ENCODE measurements at regions not wholly inside any gene's neighbourhood (a gene's known extent, or its start where the extent isn't known, plus 50 kb on each side); places are given as distances from the start of the nearest gene placed in this dataset.
"Not testable (repeated sequence)": the region's sequence is repeated elsewhere in the genome, so short reads cannot be mapped to it uniquely, and the experiment has no call there.

DNA sequence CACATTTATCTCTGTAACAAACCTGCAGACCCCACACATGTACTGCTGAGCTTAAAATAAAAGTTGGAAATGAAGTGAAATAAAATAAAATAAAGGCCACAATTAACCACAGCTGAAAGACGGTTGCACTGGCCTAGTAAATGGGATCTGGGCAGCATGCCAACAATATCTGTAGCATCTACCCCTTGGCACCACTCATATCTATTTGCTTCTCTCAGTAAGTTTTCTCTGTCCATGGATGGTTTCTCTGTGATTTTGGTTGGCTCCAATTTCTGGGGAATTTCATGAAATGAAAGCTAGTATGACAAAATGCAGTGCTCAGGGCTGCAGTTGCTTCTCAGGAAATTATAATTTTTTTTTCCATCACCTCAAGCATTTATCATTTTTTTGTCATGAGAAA is 172.0 kb upstream of the IL15 start:
- DNase-seq, result no peak

DNA sequence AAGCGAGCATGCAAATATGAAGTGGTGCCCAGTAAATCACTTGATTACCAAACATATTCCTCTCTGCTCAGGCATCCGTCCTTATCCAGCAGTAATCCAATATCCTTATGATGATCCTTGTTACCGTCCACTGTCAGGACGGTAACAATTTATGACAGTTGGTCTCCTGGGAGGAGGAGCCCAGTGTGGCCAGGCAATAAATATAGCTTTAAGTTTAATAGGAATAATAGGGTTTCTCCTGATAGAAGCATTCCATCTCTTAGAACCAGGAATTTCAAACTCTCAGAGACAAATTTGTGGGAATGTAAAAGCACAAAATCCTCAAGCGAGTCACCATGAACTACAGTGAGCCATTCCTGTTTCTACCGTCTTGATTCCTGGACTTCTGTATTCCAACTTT is 171.2 kb upstream of the IL15 start:
- DNase-seq, result no peak

DNA sequence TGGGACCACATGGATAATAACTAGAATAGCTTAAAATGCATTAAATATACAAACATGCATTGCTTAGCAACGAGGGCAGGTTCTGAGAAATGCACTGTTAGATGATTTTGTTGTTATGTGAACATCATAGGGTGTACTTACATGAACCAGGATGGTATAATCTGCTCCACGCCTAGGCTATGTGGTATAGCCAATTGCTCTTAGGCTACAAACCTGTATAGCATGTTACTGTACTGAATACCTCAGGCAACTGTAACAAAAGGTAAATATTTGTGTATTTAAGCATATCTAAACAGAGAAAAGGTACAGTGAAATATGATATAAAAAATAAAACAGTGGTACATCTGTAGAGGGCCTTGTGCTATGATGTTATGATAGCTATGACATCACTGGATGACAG is 169.2 kb upstream of the IL15 start:
- DNase-seq, result no peak

DNA sequence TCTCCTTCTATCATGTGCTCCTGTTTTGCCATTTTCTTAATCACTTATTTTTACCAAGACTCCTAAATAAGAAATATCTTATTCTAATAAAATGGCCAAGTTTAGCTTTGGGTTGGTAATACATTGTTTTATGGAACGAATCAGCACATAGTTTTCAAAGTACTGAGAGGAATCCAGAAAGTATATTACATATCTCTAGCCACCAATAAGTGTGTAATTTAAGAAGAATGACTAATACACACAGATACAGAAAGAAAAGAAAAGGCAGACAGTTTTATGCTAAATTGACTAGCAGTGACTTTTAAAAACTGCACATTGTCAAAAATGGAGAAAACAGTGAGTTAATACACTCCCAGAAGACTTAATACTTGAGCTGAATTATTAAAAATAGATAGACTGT is 167.0 kb upstream of the IL15 start:
- no peak for DNase-seq

DNA sequence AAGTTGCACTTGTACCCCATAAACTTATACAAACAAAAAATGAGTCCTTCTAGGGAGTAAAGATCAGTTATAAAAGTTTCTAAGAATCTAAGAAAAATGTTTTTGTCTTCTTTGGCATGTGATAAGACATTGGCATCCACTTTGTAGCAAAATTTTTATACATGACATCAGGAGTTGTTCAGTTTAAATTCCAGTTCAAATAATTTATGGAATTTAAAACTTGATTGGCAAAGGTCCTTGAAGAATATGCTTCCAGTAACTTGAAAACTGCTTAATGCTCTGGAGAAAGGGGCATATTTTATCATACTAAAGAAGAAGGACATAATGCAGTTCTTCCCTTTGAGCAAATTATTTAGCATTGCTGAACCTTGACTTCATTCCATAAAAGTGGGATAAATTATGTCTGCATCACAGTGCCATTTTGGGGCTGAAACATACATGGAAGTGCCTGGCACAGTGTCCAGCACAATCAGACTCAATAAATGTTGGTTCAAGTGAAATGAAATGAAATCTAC is 163.3 kb upstream of the IL15 start:
- no peak for DNase-seq

DNA sequence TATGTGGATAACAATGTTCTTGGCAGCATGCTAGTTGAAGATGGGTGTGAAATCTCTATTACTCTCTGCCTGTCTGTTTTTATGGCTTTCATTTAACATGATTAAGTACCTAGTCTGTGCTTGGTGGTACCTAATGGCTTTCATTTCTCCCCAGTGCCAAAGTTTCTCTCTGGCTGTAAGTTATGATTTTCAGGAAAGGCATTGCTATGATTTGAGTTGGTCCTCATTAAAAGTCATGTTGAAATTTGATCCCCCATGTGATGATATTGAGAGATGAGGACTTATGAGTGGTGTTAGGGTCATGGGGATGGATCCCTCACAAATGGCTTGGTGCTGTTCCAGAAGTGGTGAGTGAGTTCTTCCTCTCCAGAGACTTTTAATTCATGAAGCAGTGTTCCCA is 162.4 kb upstream of the IL15 start:
- no peak for DNase-seq

DNA sequence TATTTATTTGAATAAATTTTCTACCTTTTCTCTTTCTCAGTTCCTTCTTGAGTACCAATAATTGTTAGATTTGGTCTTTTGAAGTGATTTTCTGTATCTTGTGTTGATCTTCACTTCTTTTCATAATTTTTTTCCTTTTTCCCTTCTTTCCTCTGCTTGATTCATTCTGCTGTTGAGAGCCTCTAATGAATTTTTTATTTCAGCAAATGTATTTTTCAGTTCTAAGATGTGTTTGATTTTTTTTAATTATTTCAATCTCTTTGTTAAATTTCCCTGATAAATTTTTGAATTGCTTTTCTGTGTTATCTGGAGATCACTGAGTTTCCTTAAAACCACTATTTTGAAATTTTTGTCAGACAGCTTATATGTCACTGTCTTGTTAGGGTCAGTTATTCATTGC is 155.4 kb upstream of the IL15 start:
- no peak for DNase-seq

DNA sequence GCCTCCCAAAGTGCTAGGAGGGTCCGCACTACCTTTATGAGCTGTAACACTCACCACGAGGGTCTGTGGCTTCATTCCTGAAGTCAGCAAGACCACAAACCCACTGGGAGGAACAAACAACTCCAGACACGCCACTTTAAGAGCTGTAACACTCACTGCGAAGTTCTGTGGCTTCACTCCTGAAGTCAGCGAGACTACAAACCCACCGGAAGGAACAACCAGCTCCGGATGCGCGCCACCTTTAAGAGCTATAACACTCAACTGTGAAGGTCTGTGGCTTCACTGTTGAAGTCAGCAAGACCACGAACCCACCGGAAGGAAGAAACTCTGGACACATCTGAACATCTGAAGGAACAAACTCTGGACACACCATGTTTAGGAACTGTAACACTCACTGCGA is 152.1 kb upstream of the IL15 start:
- DNase-seq, result not testable (repeated sequence)

DNA sequence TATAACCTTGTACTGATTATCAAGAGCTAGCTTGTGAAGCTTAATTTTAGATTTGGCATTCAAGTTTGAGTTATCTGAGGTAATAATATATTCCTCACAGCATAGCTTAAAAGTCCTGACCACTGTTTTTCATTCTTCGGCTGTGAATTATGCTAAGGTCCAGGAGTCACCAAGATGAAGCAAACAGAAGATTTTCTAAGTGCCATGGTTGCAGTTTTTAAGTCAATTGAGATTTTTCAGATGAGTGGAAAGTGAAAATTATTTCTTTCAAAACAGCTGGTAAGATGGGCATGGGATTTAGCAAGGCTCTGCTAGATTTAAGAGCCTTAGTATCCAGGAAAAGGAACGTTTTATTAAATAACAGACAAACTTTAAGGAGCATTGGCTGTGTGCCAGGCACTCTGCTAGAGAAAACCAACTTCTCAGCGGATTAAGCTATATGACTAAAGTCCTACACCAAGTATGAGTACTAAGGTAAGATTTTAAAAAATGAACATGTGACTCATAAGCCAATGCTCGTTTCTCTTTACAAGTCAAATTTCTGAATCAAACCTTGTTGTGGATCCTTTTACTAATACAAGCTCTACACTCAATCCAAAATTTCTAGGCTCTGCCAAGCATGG is 149.9 kb upstream of the IL15 start:
- DNase-seq, result no peak

DNA sequence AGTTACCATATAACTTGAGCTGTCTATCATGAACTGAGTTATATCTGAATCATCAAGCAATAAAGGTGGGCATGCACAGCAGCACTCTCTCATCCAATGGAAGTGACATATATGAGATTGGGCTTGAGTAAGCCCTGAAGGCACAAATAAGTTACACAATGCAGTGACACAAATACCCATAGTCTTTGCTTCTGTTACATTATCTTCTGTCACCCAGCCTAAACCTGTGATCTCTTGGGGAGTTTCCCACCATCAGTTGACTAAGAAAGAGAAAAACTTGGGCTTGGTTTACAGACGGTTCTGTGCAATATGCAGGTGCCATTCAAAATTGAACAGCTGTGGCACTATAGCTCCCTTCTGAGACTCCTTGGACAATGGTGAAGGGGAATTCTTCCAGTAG is 138.8 kb upstream of the IL15 start:
- no peak for DNase-seq

DNA sequence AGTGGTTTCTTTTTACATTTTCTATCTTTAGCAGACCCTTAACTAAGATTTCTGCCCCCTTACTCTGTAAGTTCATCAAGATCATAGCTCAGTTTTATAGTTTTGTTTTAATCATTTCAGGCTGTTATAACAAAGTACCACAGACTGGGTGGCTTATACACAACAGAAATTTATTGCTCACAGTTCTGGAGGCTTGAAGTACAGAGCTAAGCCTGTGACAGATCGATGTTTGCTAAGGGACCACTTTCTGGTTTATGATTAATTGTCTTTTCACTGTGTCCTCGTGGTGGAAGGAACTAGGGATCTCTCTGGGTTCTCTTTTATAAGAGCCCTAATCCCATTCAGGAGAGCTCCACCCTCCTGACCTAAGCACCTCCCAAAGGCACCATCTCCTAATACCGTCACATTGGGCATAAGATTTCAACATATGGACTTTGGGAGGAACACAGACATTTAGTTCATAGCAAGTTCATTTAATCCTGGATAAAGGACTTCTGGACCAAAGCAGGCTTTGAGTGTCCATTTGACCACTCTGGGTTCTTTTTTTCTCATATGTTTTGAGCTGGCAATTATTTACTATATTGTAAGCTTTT is 137.0 kb upstream of the IL15 start:
- DNase-seq, result no peak

DNA sequence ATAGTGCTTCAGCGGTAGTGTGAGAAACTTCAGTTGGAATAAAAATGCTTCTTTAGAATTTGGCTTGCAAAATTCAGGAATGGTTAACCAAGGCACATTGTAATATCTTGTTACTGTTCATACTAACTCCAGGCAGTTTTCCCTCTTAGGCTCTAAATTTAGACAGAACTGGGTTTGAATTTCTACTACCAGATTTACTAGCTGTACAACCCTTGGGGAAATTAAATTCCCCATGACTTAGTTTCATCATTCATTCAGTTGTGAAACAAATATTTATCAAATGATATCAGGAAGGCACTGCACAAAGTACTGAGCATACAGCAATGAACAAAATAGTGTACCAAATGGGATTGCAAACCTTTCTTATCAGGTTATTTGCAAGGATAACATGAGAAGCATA is 135.0 kb upstream of the IL15 start:
- no peak for DNase-seq

DNA sequence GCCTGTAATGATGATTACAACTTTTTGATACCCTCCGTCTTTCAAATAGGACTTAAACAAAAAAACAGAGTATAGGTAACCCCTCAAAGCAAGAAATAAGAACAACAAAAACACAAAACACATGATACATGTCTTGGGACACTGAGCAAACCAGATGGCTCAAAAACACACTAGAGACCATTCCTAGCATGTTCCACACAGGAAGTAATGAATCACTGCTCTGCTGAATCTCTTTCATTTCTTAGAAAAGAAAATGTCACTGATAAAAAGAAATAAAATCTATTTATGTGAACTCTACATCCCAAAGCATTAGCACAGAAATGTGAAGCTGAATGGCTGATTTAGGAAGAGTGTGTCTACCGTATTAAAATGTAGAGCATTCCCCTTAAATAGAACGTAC is 134.5 kb upstream of the IL15 start:
- no peak for DNase-seq

DNA sequence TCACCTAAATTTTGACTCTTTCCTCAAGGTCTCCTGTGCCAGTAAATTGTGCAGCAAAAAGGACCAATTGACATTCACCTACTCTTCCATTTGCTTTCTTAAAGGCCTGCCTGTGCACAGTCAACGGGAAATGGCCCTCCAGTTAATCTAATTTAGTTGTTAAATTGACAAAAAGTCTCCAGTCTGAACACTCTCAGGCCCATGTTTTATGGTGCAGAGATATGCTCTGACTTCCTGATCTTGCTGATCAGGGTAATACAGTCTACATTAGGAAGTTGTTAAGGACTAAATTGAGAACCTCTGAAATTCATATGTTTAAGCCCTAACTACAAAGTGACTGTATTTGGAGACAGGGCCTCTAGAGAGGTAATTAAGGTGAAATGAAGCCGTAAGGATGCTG is 133.6 kb upstream of the IL15 start:
- no peak for DNase-seq

DNA sequence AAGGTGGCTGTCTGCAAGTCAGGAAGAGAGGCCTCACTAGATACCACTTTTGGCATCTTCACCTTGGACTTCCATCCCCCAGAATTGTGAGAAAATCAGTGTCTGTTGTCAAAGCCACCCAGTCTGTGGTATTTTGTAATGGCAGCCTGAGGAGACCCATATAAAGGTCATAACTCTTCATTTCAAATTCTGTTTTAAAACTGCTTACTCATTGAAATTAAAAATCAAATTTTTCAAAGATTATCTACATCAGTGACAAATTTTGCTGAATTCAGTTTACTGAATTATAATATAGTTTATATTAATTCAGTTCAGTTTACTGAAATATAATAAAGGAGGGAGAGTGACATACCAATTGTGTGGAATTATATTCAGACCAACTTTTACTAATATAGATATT is 133.1 kb upstream of the IL15 start:
- DNase-seq, result no peak

DNA sequence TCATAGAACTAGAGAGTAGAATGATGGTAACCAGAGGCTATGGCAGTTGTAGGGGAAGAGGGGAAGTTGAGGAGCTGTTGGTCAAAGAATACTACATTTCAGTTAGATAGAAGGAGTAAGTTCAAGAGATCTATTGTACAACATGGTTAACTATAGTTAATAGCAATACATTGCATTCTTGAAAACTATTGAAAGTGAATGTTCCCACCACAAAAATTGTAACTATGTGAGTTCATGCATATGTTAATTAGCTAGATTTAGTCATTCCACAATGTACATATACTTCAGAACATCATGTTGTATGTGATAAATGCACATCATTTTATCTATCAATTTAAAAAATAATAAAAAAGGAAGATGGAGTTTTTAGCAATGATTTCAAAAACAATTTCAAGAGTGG is 125.3 kb upstream of the IL15 start:
- no peak for DNase-seq

DNA sequence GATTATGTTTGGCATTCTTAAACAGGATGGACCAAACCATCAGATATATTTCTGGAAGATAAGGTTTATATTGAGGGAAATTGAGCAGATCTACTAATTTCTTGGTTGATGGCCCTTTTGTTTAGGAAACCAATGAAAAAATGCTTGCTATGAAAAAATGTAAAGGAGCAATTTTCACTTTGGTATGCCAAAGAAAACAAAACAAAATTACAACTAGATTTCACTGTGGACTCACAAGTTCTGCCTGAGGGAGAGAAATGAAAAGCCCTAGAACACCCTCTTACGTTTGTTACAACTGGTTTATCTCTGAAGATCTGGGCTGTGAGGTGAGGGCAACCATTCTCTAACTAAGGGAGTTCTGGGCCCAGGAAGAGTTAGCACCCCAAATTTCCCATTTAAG is 122.5 kb upstream of the IL15 start:
- no peak for DNase-seq

DNA sequence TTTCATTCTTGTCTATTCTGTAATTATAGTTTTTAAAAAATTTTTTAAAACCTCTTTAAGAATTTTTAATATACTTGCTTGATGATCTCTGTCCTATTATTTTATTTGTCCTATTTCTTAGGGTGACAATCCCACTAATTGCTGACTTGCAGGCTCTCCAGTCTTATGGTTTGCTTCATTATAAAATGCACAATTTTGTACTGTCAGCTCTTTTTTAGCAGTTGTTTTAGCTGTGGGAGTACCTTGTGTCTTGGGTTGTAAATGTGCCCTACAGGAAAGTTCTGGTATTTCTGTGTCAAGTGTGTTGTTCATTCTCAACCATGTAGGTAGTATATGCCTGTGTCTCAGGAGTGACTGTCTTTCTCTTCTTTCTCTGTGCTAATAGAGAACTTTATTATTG is 118.2 kb upstream of the IL15 start:
- no peak for DNase-seq

DNA sequence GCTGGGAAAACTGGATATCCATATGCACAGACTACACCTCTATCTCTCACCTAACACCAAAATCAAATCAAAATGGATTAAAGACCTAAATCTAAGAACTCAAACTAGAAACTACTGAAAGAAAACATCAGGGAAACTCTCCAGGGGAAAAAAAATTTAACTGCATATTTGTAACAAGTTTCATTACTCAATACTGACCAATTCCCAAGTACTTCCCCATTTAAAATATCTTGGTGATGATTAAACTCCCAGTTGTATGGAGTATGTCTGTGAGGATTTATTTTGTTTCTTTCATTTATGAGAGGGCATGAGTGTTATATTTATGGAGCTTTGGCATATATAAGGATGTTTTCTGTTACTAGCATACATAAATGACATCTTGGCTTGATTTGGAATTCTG is 112.3 kb upstream of the IL15 start:
- DNase-seq, result no peak

DNA sequence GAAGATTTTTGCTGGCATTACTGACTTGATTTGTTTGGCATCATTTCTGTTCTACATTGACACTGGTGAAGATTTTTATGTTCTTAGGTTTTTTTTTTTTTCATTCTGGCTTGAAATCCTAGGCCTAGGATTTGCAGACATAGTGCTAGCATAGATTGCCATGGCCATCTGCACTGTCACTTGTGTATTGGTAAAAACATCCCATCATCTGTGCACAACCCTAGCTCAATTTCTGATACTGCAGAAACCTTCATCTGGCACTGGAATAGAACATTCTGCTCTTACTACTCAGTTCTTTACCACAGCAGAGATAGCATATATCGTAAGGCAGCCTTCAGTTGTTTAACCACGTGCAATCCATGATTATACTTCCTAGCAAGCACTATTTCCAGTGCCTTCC is 111.5 kb upstream of the IL15 start:
- no peak for DNase-seq

DNA sequence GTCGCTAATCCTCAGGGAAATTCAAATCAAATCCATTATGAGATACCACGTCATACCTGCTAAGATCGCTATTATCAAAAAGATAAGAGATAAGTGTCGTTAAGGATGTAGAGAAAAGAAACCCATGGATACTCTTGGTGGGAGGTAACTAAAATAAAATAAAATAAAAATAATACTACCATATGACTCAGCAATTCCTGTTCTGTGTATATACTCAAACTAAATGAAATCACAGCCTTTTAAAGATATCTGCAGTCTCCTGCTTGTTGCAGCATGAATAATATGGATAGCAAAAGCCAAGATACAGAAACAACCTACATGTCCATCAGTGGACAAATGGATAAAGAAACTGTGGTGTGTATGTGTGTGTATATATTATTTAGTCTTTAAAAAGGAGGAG is 105.8 kb upstream of the IL15 start:
- no peak for DNase-seq

DNA sequence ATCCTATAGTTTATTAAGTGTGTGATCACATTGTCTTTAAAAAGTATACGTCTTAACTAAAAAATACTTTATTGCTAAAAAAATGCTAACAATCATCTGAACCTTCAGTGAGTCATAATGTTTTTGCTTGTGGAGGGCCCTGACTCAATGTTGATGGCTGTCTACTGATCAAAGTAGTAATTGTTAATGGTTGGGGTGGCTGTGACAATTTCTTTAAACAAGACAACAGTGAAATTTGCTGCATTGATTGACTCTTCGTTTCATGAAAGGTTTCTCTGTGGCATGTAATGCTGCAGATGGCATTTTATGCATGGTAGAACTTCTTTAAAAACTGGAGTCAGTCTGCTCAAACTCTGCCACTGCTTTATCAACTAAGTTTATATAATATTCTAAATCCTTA is 101.4 kb upstream of the IL15 start:
- DNase-seq, result no peak

DNA sequence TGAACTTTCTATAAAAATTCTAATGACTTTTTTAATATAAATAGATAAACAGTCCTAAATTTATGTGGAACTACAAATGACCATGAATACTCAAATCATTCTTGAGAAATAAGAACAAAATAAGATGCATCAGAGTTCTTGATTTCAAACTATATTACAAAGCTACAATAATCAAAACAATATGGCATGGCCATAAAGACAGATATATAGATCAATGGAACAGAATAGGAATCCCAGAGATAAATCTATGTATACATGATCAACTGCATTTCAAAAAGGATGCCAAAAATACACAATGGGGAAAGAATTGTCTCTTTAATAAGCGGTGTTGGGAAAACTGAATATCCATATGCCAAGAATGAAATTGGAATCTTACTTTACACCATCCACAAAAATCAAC is 98.4 kb upstream of the IL15 start:
- no peak for DNase-seq

DNA sequence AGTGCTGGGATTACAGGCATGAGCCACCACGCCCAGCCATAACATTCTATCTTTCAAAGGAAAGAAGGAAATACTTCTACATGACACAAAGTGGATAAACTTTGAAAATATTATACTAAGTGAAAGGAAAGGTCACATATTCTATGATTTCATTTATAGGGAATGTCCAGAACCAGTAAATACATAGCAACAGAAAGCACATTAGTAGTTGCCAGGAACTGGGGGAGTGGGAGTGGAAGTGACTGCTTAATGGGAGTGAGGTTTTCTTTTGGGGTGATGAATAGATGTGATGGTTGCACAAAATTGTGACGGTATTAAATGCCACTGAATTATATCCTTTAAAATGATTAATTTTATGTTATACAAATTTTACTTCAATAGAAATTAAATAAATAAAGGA is 95.7 kb upstream of the IL15 start:
- DNase-seq, result no peak

DNA sequence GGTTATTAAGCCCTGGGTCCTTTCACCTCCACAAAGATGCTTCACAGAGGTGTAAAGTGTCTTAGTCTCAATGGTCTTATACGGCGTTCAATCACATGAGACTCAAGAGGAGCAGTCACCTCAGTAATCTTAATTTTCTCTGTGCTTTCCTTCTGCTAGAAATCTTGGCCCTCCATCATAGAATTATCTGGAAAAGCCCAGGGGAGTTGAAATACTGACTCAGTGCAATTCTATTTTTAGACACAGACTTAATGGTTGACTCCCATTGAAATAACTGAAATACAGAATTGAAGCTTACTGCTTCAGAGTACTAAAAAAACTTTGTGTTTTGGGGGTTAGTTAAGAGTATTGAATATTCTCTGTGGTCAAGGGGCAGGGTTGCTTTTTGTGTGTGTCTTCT is 94.5 kb upstream of the IL15 start:
- DNase-seq, result no peak

Data from GF-D8 (cell line).